Chondrocyte (in vitro differentiated cells): ENCODE measurements at regions not wholly inside any gene's neighbourhood (a gene's known extent, or its start where the extent isn't known, plus 50 kb on each side); places are given as distances from the start of the nearest gene placed in this dataset.

Experiments used
- DNase-seq: peaks from one replicate; pipeline ENCODE4 v3.0.0; 2021; ENCODE audit warnings: mixed read lengths, low spot score
- H3K27ac Mint-ChIP-seq: one replicate; pipeline ENCODE4 v1.8.0; 2021; ENCODE audit warnings: mild to moderate bottlenecking, moderate library complexity, mixed read lengths; ENCODE audit not compliant: unreplicated experiment
- H3K27me3 Mint-ChIP-seq: 2 replicates; pipeline ENCODE4 v1.8.0; 2021; ENCODE audit warnings: low read depth, mixed read lengths
- H3K36me3 Mint-ChIP-seq: 2 replicates; pipeline ENCODE4 v1.8.0; 2021; ENCODE audit warnings: low read depth, mixed read lengths
- H3K4me1 Mint-ChIP-seq: 2 replicates; pipeline ENCODE4 v1.8.0; 2021; ENCODE audit warnings: low read depth, mild to moderate bottlenecking, mixed read lengths
- H3K4me3 Mint-ChIP-seq: one replicate; pipeline ENCODE4 v1.8.0; 2021; ENCODE audit warnings: mild to moderate bottlenecking, moderate library complexity, mixed read lengths; ENCODE audit not compliant: unreplicated experiment
- H3K9me3 Mint-ChIP-seq: 2 replicates; pipeline ENCODE4 v1.8.0; 2021; ENCODE audit warnings: low read depth, mixed read lengths
- CTCF ChIP-seq: fragments of 200-600 bp; sonication (generic); IDR thresholded peaks from 2 replicates; pipeline ENCODE4 v1.5.0; 2021; ENCODE audit warnings: antibody characterized with exemption, mild to moderate bottlenecking, moderate library complexity

- Mint-ChIP-seq H3K27ac (no peak overlapping the region), H3K4me3 (no peak overlapping the region), H3K9me3 (no peaks in the 10 kb centered on the region), H3K27me3 (peaks cover 2% of the 10 kb centered on the region), H3K4me1 (no peaks in the 10 kb centered on the region), H3K36me3 (no peaks in the 10 kb centered on the region)
- TF ChIP-seq CTCF: no peak
- DNase-seq: no peak
These were observed 92.7 kb downstream of the PJA1 start for GRCh38 chrX:69072486-69073006.

- peaks cover 11% of the 10 kb centered on the region for H3K4me1 Mint-ChIP-seq
- no peak overlapping the region for H3K27ac Mint-ChIP-seq
- DNase-seq: peak; percentile 87
- no peak overlapping the region for H3K4me3 Mint-ChIP-seq
- H3K27me3 Mint-ChIP-seq: peaks cover 2% of the 10 kb centered on the region
- TF ChIP-seq CTCF: no peak
- no peaks in the 10 kb centered on the region for H3K36me3 Mint-ChIP-seq
- no peaks in the 10 kb centered on the region for H3K9me3 Mint-ChIP-seq
These were observed 94.2 kb downstream of the PJA1 start for GRCh38 chrX:69070949-69071650.

- TF ChIP-seq CTCF: no peak
- no peak for DNase-seq
- H3K4me1 Mint-ChIP-seq: peaks cover 11% of the 10 kb centered on the region
- no peaks in the 10 kb centered on the region for H3K27me3 Mint-ChIP-seq
- no peaks in the 10 kb centered on the region for H3K9me3 Mint-ChIP-seq
- H3K27ac Mint-ChIP-seq: no peak overlapping the region
- H3K36me3 Mint-ChIP-seq: no peaks in the 10 kb centered on the region
- H3K4me3 Mint-ChIP-seq: no peak overlapping the region
These were observed 95.4 kb downstream of the PJA1 start for GRCh38 chrX:69069876-69070275.

GRCh38 chrX:69069086-69069445 is 96.2 kb downstream of the PJA1 start:
- Mint-ChIP-seq H3K9me3 (peaks cover 2% of the 10 kb centered on the region), H3K4me3 (no peak overlapping the region), H3K36me3 (no peaks in the 10 kb centered on the region), H3K4me1 (peaks cover 11% of the 10 kb centered on the region), H3K27ac (no peak overlapping the region), H3K27me3 (no peaks in the 10 kb centered on the region)
- DNase-seq: peak; percentile 48
- TF ChIP-seq CTCF: no peak

GRCh38 chrX:69068301-69069085 is 96.8 kb downstream of the PJA1 start:
- peaks cover 7% of the 10 kb centered on the region for H3K9me3 Mint-ChIP-seq
- H3K27ac Mint-ChIP-seq: no peak overlapping the region
- no peak for TF ChIP-seq CTCF
- H3K4me3 Mint-ChIP-seq: no peak overlapping the region
- no peaks in the 10 kb centered on the region for H3K36me3 Mint-ChIP-seq
- peaks cover 11% of the 10 kb centered on the region for H3K4me1 Mint-ChIP-seq
- H3K27me3 Mint-ChIP-seq: no peaks in the 10 kb centered on the region
- DNase-seq: no peak
